Fibroblast of skin of scalp (primary cell): ENCODE measurements at regions not wholly inside any gene's neighbourhood (a gene's known extent, or its start where the extent isn't known, plus 50 kb on each side); places are given as distances from the start of the nearest gene placed in this dataset.
"Not testable (repeated sequence)": the region's sequence is repeated elsewhere in the genome, so short reads cannot be mapped to it uniquely, and the experiment has no call there.

Experiments used
- DNase-seq: peaks from one replicate; pipeline ENCODE4 v3.0.0-alpha.2; 2013

DNA sequence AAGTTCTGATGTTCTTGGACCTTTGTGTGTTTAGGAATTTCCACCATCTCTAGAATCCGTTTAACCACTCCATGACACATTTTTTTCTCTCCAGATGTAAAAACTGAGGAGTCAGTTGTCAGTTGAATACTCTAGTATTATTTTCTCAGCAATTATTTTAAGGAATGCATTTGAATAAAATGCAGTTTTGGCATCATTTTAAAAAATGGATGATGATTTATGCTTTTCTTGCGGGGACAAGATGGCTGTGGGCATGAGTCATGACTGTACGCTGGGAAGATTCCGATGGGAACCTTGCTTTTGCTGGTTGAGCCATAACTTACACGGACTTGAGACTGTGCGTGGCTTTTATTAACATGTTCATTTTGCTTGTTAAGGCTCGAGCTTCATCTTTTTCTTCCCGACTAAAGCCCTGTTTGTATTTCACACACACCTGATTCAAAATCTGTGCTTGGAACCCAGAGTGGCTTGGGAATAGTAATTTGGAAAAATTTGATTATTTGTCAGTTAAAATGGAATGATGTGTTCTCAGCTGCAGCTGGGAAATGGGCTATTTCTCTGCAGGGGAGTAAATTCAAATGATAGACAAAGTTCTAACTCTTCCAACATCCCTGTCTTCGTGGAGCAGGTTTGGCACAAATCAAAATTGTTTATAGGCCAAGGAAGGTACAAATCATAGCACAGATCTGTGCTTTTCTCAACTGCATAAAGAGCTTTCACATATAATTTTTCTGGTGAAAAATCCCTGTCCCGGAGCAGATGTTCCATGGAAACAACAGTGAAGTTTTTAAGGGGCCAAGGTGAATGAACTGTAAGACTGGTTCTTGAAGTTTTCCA is 470.5 kb upstream of the JAG1 start:
- DNase-seq = peak; percentile 99

DNA sequence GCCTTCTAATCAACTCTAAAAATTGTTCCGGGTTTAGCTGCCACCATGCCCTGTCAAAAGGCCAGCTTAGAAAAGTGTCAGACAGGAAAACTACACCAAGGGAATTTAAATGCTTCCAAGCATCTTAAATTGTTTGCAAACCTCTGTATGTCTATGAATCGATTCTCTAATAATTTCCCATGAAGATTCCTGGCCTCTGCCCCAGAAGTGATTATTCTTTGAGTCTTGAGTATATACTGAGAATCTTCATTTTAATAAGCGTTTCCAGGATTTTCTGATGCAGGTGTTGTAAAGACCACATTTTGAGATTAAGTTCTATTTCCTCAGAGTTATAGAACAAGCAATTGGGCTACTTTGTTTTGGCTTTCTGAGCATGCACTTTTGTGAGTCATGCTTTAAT is 471.8 kb upstream of the JAG1 start:
- no peak for DNase-seq

DNA sequence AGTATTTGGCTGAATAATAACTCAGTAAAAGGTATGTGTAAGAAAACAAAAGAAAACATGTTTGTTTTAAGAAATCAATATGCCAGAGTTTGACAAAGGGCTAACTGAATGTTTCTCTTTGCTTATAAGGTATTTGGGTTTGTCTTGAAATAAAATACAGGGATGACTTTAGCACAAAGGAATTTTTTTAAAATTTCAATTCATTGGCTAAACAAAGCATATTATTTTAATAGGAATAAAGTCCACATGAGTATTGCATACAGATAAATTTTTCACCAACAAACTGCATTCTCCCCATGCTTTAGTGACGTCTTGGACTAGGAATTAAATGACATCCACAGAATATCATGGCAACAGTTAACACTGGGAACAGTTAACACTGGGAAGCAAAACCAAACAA is 480.0 kb upstream of the JAG1 start:
- DNase-seq = peak; percentile 94

DNA sequence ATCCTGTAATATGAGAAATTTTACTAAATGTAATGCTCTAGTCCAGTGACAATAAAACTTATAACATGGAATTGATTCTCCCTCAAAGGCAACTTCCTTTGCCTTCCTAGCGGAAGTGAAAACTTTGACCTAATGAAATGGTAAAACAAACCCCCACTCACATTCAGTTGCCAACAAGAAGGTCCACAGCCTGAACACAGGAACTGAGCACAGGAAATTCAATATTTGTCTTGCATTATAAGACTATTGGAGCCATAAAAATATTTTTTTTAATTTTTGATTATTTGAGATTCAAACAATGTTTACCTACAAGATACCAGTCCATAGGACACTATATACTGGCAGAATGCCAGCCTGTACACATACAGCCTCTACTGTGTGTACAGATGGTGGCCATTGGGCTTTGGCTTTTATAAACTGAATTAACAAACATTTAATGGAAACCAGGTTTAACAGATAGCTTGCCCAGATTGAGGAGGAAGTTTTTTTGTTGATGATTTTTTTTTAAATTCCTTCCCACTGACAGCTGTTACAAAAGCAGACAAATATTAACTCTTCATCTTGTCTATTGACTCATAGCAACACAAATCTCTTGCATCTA is 481.5 kb upstream of the JAG1 start:
- peak; percentile 67 for DNase-seq

DNA sequence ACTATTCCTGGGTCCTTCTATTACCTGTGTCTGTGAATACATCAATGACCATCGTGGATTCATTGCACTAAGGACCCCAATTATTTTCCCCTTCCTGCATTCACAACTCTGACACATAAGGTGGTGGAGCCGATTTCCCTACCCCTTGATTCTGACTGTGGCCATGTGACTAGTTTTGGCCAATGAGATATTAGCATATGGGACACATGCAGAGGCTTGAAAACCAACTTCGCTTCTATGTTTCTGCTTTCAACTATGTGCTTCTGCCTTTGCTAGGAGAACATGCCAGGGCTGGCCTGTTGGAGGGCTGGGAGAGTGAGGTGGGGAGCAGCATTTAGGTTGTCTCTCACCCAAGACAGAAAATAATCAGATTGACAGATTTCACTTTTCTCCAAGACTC is 483.1 kb upstream of the JAG1 start:
- DNase-seq = no peak

DNA sequence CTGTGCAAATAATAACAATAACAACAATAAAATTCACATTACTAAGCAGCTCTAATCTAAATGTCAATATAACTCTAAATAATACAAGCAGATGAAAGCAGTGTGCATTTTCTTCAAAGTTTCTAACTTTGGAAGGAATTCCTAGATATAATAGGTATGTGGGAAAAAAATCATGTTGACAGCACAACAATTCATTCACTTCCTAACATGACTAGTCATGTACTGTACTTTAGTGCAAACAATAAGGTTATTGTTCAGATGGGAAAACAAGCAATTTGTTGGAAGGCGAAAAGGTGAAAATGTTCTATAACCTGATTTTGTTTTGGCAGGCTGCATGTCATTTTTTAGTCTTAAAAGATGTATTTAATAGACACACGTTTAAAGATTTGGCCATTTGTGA is 484.3 kb upstream of the JAG1 start:
- no peak for DNase-seq

DNA sequence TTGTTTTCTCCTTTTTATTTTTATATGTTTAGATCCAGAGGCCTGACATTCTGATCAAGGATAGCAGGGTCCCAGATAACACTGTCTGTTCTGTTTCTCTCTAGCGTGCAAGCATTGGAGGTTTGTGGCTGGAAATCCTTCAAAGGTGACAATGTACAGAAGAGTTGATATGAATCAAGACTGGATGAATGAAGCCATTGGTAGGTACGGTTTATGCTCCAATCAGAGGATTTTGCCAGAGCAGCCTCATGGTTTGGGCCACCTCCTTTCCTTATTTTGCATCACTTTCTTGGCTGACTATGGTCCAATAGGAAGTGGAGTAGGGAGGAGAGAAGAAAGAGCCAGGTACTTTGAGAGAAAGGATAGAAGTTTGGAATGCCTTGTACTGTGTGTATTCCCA is 484.8 kb upstream of the JAG1 start:
- DNase-seq = no peak

DNA sequence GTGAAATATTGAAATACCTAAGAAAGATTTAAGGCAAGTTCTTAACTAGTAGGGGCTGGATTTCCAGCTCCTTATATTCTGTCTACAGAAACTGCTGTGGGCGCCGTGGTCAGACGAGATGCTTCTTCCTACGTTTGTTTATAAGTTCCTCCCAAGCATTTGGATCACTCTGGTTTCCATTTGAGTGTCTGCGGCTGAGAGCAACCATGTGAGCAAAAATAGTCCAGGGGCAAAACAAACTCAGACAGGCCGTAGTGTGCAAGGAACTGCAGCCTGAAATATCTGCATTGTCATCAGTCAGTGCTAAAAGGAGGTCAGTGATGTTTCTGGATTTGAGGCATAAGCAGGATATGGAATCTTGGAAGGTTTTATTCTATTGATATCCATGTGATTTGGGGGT is 485.9 kb upstream of the JAG1 start:
- DNase-seq = peak; percentile 84

DNA sequence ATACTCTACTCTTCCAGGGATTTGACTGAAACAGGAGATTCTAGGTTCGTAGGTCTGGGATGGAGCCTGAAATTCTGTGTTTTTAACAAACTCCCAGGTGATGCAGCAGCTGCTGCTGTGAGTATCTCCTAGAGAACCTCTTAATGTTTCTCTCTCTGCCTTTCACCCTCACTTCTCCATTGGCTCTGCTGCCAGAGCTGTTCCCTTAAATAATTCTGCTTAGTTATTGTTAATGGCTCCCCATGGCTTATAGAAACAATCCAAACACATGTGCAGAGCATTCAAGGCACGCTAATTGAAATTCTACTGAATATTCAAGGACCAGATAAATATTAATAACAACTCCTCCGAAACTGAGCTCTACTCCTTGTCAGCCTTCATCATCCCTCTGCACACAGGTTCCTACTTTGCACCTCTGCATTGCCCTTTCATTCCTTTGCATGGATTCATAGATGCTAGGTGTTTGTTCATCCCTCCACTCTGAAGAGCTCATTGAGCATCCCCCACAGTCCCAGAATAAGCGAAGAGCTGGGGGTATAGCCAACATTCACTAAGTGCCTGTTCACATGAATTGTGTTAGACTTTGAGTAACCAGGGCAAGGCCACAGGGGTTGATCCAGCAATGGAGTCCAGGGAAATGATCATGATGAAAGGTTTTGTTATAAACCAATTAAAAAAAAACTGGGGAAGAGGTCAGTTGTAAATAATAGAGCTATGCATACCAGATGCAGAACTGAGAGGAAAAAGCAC is 488.4 kb upstream of the JAG1 start:
- no peak for DNase-seq

DNA sequence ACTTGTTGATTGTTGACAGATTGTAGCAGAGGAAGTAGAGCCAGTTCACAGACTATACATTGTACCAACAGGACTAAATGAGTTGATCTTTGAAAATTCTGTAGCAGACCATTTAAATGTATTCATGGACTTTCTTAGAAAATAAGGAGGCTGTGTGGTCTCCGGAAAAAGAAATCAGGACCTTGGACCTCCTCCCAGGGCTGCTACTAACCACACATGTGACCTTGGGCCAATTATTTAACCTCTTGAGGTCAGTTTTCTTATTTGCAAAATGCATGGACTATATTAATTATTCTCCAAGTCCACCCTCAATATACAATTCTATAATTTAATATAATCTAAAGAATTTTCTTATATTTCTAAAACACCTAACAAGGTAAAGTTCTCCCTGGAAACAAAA is 492.0 kb upstream of the JAG1 start:
- DNase-seq = no peak

DNA sequence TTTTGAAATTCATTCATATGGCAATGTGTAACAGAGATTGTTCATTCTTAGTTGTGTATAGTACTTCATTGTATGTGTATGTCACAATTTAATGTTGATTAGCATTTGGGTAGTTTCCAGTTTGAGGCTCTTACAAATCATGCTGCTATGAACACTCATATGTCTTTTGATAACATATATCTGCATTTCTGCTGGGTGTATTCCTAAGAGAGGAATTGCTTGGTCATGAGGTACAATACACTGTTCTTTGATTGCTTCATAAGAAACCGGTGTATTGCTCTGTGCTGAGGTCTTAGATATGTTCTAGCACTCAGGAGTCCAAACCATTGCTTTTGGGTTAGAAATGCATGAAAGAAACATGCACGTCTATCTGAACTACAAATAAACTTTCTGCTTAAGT is 492.9 kb upstream of the JAG1 start:
- no peak for DNase-seq

DNA sequence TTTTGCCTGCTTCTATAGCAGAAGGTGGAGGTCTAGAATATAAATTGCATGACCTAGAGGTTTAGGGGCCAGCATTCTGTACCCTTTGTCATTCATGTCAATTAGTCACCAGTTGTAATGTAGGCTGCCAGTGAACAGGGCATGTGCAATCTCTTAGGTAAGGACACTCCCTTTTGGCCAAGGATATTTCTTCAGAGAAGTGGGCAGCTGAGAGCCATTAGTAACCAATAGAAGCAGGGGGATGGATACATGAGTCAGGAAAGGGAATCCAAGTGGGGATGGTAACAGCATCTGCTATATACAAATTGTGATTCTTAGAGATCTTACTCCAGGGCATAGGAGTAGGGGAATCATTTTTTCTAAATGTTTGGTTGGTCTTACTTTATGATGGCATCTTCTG is 494.2 kb upstream of the JAG1 start:
- DNase-seq = no peak

DNA sequence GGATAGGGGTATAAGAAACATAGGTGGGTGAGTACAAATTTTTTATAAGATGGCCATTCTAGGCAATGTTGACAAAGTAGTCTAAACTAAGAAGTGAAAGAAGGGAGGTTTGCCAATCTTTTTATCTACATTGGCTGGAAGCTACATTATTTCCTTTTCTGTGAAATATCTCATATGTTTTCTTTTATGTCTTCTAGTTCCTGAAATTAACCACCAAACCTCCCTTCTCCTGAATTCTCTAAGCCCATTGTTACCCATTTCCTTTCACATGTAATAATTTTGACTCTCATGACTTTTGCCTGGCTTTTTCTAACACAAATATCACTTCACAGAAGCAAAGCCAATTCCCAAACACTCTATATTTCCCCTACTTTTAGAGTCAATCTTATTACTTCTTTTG is 496.2 kb upstream of the JAG1 start:
- no peak for DNase-seq

DNA sequence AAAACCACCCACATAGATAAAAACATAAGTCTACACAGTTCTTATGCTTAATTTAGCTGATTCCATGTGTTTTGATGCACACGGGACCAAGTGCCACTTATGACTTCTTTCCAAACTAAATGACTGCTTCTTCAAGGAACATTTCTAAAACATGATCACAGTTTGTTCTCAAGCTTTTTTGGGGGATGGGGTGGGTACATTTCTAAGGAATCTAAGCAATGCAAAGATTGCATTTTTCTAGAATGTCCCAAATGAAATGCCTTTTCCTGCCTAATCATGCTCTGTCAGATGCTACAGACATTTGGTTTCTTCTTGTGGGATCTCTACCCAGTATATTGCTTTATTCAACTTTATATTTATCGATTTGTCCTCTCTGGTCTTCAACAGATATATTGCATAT is 496.8 kb upstream of the JAG1 start:
- peak; percentile 92 for DNase-seq

DNA sequence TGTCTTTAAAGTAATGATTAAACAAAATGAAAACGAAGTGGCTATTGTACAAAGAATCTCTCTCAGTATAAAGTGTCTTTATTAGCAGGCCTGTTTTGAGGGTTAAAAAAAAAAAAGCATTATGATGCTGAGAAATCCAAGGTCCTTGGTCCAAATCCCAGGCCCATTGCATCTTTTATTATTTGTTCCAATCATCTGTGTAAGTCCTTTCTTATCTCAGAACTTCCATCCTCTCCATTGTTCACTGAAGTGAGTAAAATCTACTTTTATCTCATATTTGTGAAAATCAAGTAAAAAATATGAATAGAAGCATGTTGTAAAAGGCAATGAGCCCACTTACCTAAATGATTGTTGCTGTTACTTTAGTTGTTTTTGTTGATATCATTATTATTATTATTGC is 499.1 kb upstream of the JAG1 start:
- DNase-seq = no peak

DNA sequence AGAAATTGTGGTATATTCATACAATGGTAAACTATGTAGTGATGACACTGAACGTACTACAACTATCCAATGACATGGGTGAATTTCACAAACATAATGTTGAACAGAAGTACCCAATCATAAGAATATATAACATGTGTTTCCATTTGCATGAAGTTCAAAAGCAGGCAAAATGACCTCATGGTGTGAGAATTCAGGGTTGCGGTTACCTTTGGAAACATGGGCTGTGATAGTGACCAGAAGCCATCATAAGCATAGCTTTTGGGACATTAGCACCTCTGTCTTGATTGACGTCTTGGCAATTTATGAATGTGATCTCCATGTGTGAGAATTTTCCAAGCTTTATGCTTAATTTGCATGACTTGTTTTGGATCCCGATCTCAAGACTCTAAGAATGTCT is 500.1 kb upstream of the JAG1 start:
- peak; percentile 87 for DNase-seq

DNA sequence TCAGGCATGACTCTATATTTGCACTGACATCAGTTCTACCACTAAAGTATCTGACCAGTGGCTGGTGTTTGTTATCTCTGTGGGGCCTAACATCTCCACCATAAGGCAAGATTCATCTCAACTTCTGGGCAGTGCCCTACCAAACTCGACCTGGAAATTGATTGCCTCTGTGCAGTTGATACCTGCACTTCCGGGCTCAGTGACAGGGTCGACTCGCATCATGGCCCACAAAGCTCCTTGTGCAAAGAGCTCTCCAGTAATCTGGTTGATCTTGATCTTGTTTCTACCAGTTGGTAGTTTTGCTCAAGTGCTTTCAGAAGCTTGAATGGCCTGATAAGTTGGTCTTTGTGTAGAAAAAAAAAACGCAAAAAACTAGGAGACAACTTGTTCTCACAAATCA is 501.1 kb upstream of the JAG1 start:
- DNase-seq = no peak

DNA sequence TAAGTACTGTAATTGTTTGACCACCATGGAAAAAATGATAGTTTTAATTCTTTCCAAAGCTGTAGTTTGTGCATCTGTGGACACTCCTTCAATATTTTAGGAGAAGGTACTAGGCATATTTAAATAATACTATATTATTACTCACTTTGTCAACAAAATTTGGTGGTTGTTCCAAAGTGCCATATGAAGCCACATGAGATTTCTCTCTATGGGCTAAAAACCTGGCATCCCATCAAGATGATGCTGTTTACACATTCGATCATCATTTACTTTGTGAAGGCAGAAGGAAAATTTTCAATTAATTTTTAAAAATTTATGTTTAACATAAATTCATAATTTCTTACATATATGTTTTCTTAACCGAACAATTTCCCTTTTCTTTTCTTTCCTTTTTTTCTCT is 502.6 kb upstream of the JAG1 start:
- DNase-seq = no peak

DNA sequence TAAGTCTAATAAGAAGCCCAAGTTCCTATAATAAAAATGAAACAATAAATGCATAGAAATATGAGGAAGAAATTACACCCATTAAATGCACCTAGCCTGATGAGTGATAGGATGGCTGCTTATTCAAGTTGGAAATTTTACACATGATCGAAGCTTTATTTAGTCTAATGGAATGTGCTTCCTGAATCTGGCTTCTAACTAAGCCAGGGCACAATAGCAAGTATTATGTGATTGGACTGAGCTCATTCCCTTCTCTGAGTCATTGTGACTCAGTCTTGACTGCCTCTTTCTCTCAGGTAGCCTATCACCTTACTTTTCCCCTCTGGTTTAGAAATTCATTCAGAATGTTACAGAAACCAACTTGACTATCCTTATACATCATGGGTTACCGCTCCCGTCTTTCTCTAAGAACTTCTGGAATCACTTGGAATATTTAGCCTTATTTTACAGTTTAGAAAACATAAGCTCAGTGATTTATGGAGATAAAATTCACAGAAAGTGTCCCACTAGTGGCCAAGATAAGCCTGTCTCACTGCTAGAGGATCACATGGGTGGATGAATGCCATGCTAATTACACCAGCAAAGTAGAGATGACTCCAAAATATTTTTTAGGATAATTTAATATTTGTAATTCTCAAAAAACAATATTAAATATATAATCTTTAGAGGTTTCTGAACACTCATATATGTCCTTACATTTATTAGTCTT is 505.3 kb upstream of the JAG1 start:
- peak; percentile 57 for DNase-seq

DNA sequence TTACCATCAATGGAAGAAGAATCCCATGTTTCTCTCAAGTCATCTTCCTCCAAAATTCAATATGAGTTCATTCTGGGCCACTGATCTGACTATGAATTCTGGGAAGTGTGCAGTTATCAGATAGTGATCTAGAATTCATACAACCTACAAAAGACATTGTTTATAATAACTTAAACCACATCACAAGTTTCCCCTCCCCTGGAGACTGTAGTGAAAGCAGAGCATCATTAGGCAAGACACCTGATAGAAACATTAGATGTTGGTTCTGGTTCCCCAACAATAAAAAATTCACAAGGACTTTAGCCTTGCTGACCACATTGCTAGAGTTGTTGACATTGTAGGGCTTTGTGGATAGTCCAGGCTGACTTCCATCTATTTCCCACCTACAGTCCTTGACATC is 506.4 kb upstream of the JAG1 start:
- no peak for DNase-seq

DNA sequence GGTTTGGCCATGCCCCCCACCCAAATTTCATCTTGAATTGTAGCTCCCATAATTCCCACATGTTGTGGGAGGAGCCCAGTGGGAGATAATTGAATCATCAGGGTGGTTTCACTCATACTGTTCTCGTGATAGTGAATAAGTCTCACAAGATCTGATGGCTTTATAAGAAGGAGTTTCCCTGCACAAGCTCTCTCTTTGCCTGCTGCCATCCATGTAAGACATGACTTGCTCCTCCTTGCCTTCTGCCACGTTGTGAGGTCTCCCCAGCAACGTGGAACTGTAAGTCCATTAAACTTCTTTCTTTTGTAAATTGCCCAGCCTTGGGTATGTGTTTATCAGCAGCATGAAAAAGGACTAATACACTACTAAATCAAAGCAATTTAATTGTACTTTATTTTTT is 507.3 kb upstream of the JAG1 start:
- not testable (repeated sequence) for DNase-seq

DNA sequence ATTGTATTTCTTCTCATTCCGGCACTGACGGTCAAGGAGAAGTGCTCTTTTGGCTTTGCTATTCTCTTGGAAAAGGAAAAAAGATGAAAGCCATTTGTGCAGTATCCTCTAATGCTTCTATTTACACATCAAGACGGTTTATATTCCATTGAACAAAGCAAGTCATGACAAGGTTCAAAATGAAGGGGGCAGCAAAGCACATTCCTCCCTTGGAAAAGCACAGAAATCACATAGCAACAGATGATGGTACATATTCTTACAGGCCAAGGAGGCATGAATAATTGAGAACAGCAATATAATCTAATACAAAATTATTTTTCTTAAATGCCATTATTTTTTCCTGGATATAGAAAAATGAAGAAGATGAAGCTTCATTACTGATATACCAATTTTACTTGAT is 508.2 kb upstream of the JAG1 start:
- no peak for DNase-seq

DNA sequence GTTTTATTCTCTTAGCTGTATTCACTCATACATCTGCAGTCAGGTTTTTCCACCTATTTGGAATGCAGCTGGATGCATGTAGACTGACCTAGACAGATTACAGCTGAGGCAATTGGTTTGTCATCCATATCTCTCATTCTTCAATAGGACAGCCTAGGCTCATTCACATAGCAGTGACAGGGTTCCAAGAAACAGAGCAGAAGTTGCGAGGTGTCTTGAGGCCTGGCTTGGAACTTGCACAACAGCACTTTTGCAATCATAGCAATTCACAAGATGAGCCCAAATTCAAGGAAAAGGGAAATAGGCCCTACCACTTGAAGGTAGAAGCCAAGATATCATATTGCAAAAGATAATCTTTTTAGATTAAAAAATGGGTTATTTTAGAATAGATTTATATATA is 508.9 kb upstream of the JAG1 start:
- DNase-seq = no peak
